Erythroblast (primary cell): ENCODE measurements at regions not wholly inside any gene's neighbourhood (a gene's known extent, or its start where the extent isn't known, plus 50 kb on each side); places are given as distances from the start of the nearest gene placed in this dataset.
"Not testable (repeated sequence)": the region's sequence is repeated elsewhere in the genome, so short reads cannot be mapped to it uniquely, and the experiment has no call there.

ENCODE experiments used
- GATA1 ChIP-seq: IDR thresholded peaks from 2 replicates; pipeline ENCODE4 v1.6.1; 2011; ENCODE audit warnings: low read depth, mild to moderate bottlenecking, control low read depth, low read length, moderate library complexity
- POLR2A ChIP-seq: IDR thresholded peaks from 2 replicates; pipeline ENCODE4 v1.6.1; 2011; ENCODE audit warnings: mild to moderate bottlenecking, low read length

GRCh38 chr13:111680100-111680499 is 359.7 kb downstream of the TEX29 start:
- TF ChIP-seq POLR2A, GATA1: not testable (repeated sequence)
